ENCODE measurements at regions not wholly inside any gene's neighbourhood (a gene's known extent, or its start where the extent isn't known, plus 50 kb on each side); places are given as distances from the start of the nearest gene placed in this dataset.

DNA sequence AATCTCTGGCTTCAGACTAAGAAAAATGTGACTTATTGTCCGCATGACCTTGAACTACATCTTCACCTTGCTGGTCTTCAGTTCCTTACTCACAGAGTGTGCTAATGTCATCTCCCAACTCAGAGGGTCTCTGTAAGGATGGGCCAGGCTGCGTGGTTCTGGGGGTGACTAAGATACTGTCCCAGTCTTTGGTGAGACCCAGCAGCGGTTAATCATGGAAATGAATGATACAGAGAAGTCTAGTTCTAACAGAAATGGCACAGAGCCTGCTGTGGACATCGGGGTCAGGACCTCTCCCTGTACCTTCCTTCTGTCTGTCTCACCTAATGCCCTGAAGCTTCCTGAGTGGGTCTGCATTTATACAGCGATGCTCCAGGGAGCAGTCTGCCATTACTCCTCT is 662.7 kb upstream of the HS6ST1 start:
- Mint-ChIP-seq H3K4me1 (ENCODE audit: low read depth, unreplicated experiment) (peaks cover 10% of the 10 kb centered on the region), H3K27me3 (ENCODE audit: insufficient read depth, unreplicated experiment) (no peaks in the 10 kb centered on the region), H3K27ac (ENCODE audit: unreplicated experiment) (no peak overlapping the region), H3K9me3 (ENCODE audit: unreplicated experiment) (no peaks in the 10 kb centered on the region), H3K36me3 (ENCODE audit: insufficient read depth, unreplicated experiment) (no peaks in the 10 kb centered on the region), H3K4me3 (ENCODE audit: unreplicated experiment) (no peak overlapping the region)
- no peaks in the 10 kb centered on the region for H3K9me3 ChIP-seq
- ChIA-PET CTCF (no interaction called here), POLR2A (no interaction called here)
- H3K36me3 ChIP-seq (ENCODE audit: control insufficient read depth, insufficient read depth, low read length) = no peaks in the 10 kb centered on the region
- H3K4me3 ChIP-seq (ENCODE audit: low read depth, low read length) = no peak overlapping the region
- intact Hi-C loops (cut with micrococcal nuclease; ENCODE audit: unreplicated experiment) = no loop called here
- TF ChIP-seq, protein P1, sequence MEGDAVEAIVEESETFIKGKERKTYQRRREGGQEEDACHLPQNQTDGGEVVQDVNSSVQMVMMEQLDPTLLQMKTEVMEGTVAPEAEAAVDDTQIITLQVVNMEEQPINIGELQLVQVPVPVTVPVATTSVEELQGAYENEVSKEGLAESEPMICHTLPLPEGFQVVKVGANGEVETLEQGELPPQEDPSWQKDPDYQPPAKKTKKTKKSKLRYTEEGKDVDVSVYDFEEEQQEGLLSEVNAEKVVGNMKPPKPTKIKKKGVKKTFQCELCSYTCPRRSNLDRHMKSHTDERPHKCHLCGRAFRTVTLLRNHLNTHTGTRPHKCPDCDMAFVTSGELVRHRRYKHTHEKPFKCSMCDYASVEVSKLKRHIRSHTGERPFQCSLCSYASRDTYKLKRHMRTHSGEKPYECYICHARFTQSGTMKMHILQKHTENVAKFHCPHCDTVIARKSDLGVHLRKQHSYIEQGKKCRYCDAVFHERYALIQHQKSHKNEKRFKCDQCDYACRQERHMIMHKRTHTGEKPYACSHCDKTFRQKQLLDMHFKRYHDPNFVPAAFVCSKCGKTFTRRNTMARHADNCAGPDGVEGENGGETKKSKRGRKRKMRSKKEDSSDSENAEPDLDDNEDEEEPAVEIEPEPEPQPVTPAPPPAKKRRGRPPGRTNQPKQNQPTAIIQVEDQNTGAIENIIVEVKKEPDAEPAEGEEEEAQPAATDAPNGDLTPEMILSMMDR (IDR thresholded peaks at IDR 0.05; ENCODE audit: insufficient read depth in 1 of 2, low read depth in 1 of 2, low read length in 1 of 2, severe bottlenecking in 1 of 2, unreplicated experiment in 1 of 2) = no peak
- no peaks in the 10 kb centered on the region for H3K27me3 ChIP-seq (replicated peaks; ENCODE audit: control insufficient read depth, insufficient read depth, low read length)
- no peaks in the 10 kb centered on the region for H3K4me1 ChIP-seq
- no peak for DNase-seq
- BruUV-seq (replicated peaks) = no TSS peak

DNA sequence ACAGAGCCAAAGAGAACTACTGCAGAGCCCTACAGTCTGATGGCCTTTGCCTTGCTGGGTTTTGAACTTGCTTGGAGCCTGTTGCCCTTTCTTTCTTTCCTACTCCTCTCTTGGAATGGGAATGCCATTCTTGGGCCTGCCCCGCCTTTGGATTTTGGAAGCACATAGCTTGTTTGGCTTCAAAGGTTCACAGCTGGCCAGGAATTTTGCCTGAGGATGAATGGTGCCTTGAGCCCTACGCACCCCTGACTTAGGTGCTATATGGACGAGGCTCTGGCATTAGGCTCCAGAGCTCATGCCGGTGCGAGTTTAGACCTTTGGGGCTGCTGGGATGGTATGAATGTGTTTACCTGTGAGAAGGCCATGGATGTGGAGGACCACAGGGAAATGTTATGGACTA is 663.3 kb upstream of the HS6ST1 start:
- H3K27me3 Mint-ChIP-seq (ENCODE audit: insufficient read depth, unreplicated experiment) = no peaks in the 10 kb centered on the region
- no peaks in the 10 kb centered on the region for H3K36me3 Mint-ChIP-seq (ENCODE audit: insufficient read depth, unreplicated experiment)
- intact Hi-C loops (cut with micrococcal nuclease; ENCODE audit: unreplicated experiment) = no loop called here
- CTCF ChIA-PET = no interaction called here
- Histone ChIP-seq H3K9me3 (no peaks in the 10 kb centered on the region), H3K36me3 (ENCODE audit: control insufficient read depth, insufficient read depth, low read length) (no peaks in the 10 kb centered on the region), H3K4me3 (ENCODE audit: low read depth, low read length) (no peak overlapping the region), H3K27me3 (replicated peaks; ENCODE audit: control insufficient read depth, insufficient read depth, low read length) (no peaks in the 10 kb centered on the region), H3K4me1 (no peaks in the 10 kb centered on the region)
- TF ChIP-seq, protein P1 (IDR thresholded peaks at IDR 0.05; ENCODE audit: insufficient read depth in 1 of 2, low read depth in 1 of 2, low read length in 1 of 2, severe bottlenecking in 1 of 2, unreplicated experiment in 1 of 2) = no peak
- H3K27ac Mint-ChIP-seq (ENCODE audit: unreplicated experiment) = no peak overlapping the region
- H3K4me3 Mint-ChIP-seq (ENCODE audit: unreplicated experiment) = no peak overlapping the region
- DNase-seq = no peak
- BruUV-seq (replicated peaks) = no TSS peak
- no peaks in the 10 kb centered on the region for H3K9me3 Mint-ChIP-seq (ENCODE audit: unreplicated experiment)
- POLR2A ChIA-PET = no interaction called here
- H3K4me1 Mint-ChIP-seq (ENCODE audit: low read depth, unreplicated experiment) = peaks cover 10% of the 10 kb centered on the region

DNA sequence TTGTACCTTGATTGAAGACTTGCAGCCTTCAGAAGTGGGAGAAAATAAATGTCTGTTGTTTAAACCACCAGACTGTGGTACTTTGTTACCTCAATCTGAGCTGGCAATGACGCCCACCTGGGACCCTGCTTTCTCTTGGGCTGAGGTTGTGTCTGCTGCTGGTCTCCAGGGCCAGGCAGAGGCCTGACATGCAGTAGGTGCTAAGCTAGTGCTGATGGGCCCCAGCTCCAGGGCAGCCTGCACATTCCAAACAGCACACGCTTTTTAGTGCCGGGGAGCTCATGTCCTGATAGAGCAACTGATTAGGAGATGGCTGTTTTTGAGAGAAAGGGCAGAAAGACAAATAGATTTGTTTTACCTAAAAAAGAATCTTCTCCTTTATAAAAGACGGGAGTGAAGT is 664.0 kb upstream of the HS6ST1 start:
- ChIA-PET CTCF (no interaction called here), POLR2A (no interaction called here)
- Histone ChIP-seq H3K4me3 (ENCODE audit: low read depth, low read length) (no peak overlapping the region), H3K4me1 (no peaks in the 10 kb centered on the region), H3K36me3 (ENCODE audit: control insufficient read depth, insufficient read depth, low read length) (no peaks in the 10 kb centered on the region), H3K9me3 (no peaks in the 10 kb centered on the region), H3K27me3 (replicated peaks; ENCODE audit: control insufficient read depth, insufficient read depth, low read length) (no peaks in the 10 kb centered on the region)
- Mint-ChIP-seq H3K4me3 (ENCODE audit: unreplicated experiment) (no peak overlapping the region), H3K27ac (ENCODE audit: unreplicated experiment) (no peak overlapping the region), H3K4me1 (ENCODE audit: low read depth, unreplicated experiment) (peaks cover 10% of the 10 kb centered on the region), H3K36me3 (ENCODE audit: insufficient read depth, unreplicated experiment) (no peaks in the 10 kb centered on the region), H3K27me3 (ENCODE audit: insufficient read depth, unreplicated experiment) (peaks cover under 1% of the 10 kb centered on the region), H3K9me3 (ENCODE audit: unreplicated experiment) (no peaks in the 10 kb centered on the region)
- TF ChIP-seq, protein P1 (IDR thresholded peaks at IDR 0.05; ENCODE audit: insufficient read depth in 1 of 2, low read depth in 1 of 2, low read length in 1 of 2, severe bottlenecking in 1 of 2, unreplicated experiment in 1 of 2) = no peak
- no peak for DNase-seq
- intact Hi-C loops (cut with micrococcal nuclease; ENCODE audit: unreplicated experiment) = no loop called here
- BruUV-seq (replicated peaks) = no TSS peak

Data from Caco-2 (cell line).